ENCODE measurements at regions not wholly inside any gene's neighbourhood (a gene's known extent, or its start where the extent isn't known, plus 50 kb on each side); places are given as distances from the start of the nearest gene placed in this dataset.
"Not testable (repeated sequence)": the region's sequence is repeated elsewhere in the genome, so short reads cannot be mapped to it uniquely, and the experiment has no call there.

DNA sequence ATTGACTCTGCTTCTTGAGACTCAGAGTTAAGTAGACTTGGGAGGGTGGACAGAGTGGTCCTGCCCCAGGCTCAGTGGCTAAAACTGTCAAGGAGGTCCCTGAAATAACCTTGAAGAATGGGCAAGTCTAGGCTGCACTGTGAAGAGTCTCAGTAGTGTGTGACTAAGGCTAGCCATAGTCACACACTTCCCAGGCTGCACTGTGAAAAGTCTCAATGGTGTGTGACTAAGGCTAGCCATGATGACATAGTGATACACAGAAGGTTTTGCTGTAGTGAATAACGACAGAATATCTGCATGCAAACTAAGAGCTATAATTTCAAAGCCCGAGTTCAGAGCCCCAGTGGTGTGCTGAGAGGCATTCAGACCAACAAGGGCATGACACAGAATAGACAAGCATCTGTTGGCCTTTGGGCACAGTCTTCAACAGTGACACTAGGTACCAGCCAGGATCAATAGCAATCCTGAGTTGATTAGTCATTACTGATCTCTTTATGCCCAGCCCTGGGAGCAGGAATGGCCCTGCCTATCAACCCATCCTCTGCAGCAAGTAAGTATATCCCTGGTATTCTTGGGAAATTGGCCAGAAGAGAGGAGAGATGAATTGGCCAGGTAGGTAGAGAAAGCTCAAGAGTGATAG is 72.4 kb upstream of the BBX start:
- no peak overlapping the region for H3K4me3 Mint-ChIP-seq
- H3K27ac Mint-ChIP-seq = no peak overlapping the region
- no peaks in the 10 kb centered on the region for H3K27me3 Mint-ChIP-seq
- DNase-seq = no peak
- H3K36me3 Mint-ChIP-seq (ENCODE audit: low read depth) = no peaks in the 10 kb centered on the region
- H3K9me3 Mint-ChIP-seq = no peaks in the 10 kb centered on the region
- POLR2A ChIA-PET = no interaction called here
- CTCF ChIA-PET = no interaction called here
- no peaks in the 10 kb centered on the region for H3K4me1 Mint-ChIP-seq

DNA sequence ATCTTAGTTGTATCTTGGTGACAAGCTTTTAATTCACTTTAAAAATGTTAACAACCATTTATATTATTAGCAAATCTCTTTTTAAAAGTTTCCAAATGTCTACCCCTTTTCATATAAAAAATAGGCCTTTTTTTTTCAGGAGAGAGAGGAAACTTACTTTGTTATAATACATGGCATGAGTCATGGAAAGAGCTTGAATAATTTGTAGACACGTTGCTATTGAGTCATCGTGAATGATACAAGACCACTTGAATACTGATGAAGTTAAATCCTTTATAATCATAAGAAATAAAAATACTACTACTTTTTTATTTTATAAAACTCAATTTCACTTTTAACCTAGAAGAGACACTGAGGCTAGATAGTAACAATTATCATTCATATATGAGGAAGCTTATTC is 70.3 kb upstream of the BBX start:
- Mint-ChIP-seq H3K27ac (no peak overlapping the region), H3K9me3 (no peaks in the 10 kb centered on the region), H3K36me3 (ENCODE audit: low read depth) (no peaks in the 10 kb centered on the region), H3K4me1 (no peaks in the 10 kb centered on the region), H3K27me3 (peaks cover 2% of the 10 kb centered on the region), H3K4me3 (no peak overlapping the region)
- ChIA-PET POLR2A (no interaction called here), CTCF (interaction anchor here (1.7 kb wide), 1 partner anchor 85 kb away, joined by 5 read pairs; no protein-coding TSS in a partner anchor)
- DNase-seq = no peak

DNA sequence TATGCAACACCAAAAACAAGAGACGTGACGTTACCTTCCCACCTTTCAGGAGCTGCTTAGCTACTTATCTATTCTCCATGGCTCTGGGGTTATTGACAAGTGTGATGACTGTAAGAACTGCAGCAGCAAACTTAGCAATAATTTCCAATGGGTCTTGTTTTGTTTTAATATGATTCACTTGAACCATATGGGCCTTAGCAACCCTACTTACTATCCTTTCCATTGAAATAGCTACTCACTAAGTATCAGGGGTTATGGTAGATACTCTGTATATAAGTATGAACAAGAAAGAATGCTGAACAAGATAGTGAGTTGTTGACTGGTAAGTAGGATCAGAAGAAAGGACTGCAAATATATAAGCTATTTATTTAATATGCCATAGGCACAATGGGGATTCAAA is 69.3 kb upstream of the BBX start:
- no peaks in the 10 kb centered on the region for H3K9me3 Mint-ChIP-seq
- CTCF ChIA-PET = interaction anchor here (1.7 kb wide), 1 partner anchor 84 kb away, joined by 5 read pairs; no protein-coding TSS in a partner anchor
- H3K27ac Mint-ChIP-seq = no peak overlapping the region
- POLR2A ChIA-PET = no interaction called here
- no peaks in the 10 kb centered on the region for H3K36me3 Mint-ChIP-seq (ENCODE audit: low read depth)
- no peak for DNase-seq
- no peak overlapping the region for H3K4me3 Mint-ChIP-seq
- no peaks in the 10 kb centered on the region for H3K4me1 Mint-ChIP-seq
- peaks cover 2% of the 10 kb centered on the region for H3K27me3 Mint-ChIP-seq

DNA sequence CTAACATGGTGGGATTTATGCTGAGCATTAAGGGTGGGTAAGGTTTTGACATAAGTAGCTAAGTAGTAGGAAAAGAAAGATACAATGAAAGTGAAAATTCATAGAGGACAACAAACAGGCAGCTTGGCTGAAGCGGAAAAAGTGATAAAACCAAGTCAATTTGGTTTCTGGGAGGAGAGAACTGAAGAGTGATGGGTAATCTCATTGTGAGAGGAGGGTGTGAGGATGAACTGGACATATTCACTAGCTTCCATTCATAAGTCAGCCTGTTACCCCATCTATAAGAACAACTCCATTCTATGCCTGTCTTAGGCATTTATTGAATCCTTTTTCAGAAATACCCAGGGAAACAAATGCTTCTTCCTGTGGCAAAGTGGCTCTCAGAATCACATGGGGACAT is 67.1 kb upstream of the BBX start:
- Mint-ChIP-seq H3K36me3 (ENCODE audit: low read depth) (no peaks in the 10 kb centered on the region), H3K4me3 (no peak overlapping the region), H3K27ac (no peak overlapping the region), H3K4me1 (no peaks in the 10 kb centered on the region), H3K9me3 (no peaks in the 10 kb centered on the region), H3K27me3 (peaks cover 2% of the 10 kb centered on the region)
- ChIA-PET CTCF (no interaction called here), POLR2A (no interaction called here)
- no peak for DNase-seq

DNA sequence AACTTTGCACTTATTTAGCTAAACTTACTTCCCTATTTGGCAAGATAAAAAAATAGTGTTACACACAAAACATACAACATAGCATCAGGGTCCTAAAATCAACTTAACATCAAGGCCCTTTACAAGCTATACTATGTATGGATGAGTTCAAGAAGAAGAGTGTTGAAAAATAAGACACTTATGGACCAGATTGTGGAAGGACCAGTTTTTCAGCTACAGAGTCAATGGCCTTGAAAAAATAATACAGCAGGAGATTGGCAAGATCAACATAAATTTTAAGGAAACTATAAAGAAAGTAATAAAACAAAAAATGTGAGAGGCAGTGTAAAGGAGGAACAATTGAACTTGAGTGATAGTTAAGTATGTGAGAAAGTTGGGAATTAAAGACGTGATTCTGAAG is 66.3 kb upstream of the BBX start:
- ChIA-PET CTCF (no interaction called here), POLR2A (no interaction called here)
- Mint-ChIP-seq H3K27ac (no peak overlapping the region), H3K9me3 (no peaks in the 10 kb centered on the region), H3K4me3 (no peak overlapping the region), H3K4me1 (no peaks in the 10 kb centered on the region), H3K27me3 (peaks cover 2% of the 10 kb centered on the region), H3K36me3 (ENCODE audit: low read depth) (no peaks in the 10 kb centered on the region)
- no peak for DNase-seq

DNA sequence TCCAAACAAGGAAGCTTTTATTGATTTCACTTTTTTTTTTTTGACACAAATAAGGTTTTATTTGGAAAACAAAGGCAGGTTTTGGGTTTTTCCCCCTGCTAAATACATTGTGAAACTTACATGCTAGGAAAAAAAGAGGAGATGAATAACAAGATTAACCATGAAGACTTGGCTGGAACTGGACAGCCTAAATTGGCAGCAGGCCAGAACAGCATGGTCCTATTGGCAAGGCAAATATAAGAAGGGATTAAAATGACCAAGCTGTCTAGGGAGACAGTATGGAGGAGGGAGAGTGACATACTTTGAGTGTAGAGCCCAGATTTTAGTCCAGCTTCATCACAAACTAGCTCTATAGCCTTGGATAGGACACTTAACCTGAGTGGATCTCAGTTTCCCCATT is 63.9 kb upstream of the BBX start:
- DNase-seq = no peak
- CTCF ChIA-PET = interaction anchor here (1.1 kb wide), 1 partner anchor 30 kb away, joined by 3 read pairs; no protein-coding TSS in a partner anchor
- Mint-ChIP-seq H3K4me1 (no peaks in the 10 kb centered on the region), H3K27me3 (peaks cover 2% of the 10 kb centered on the region), H3K36me3 (ENCODE audit: low read depth) (no peaks in the 10 kb centered on the region), H3K9me3 (no peaks in the 10 kb centered on the region), H3K27ac (no peak overlapping the region), H3K4me3 (no peak overlapping the region)
- POLR2A ChIA-PET = no interaction called here

DNA sequence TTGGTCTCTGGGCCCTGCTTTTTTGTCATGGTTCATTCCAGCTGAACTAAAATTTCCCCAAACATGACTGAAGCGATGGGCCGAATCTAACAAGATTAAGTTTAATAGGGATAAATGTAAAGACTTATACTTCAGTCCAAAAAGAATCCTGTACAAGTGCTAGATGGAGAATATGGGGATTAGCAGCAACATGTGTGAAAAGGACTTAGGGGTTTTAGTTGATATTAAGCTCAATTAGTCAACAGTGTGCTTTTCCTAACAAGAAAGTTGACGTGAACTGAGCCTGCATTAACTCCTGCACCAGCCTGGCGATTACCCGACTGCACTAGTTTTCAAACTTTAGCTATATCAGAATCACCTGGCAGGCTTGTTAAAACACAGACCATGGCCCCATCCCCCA is 61.0 kb upstream of the BBX start:
- Mint-ChIP-seq H3K36me3 (ENCODE audit: low read depth) (no peaks in the 10 kb centered on the region), H3K27ac (no peak overlapping the region), H3K9me3 (no peaks in the 10 kb centered on the region), H3K4me1 (no peaks in the 10 kb centered on the region), H3K4me3 (no peak overlapping the region), H3K27me3 (peaks cover under 1% of the 10 kb centered on the region)
- DNase-seq = no peak
- CTCF ChIA-PET = interaction anchor here (0.6 kb wide), 1 partner anchor 358 kb away, joined by 3 read pairs; no protein-coding TSS in a partner anchor
- POLR2A ChIA-PET = no interaction called here

DNA sequence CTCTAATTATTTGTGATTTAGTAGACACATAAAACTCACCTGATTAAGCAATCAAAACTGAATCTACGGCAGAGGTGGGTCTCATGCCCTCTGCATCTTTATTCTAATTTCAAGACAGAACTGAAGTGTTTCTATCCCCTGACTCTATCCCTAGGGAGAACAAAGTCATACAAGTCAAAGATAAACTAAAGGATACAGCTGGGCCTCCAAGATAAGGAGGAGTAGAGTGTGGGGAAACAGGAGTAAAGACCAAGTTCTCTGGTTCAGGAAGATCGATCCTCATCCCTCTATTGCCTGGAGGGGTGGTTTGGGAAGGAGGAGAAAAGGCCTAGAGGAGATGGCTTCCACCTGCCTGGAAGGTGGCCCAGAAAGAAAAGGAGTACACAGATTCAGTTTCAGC is 58.7 kb upstream of the BBX start:
- Mint-ChIP-seq H3K27ac (no peak overlapping the region), H3K27me3 (no peaks in the 10 kb centered on the region)

DNA sequence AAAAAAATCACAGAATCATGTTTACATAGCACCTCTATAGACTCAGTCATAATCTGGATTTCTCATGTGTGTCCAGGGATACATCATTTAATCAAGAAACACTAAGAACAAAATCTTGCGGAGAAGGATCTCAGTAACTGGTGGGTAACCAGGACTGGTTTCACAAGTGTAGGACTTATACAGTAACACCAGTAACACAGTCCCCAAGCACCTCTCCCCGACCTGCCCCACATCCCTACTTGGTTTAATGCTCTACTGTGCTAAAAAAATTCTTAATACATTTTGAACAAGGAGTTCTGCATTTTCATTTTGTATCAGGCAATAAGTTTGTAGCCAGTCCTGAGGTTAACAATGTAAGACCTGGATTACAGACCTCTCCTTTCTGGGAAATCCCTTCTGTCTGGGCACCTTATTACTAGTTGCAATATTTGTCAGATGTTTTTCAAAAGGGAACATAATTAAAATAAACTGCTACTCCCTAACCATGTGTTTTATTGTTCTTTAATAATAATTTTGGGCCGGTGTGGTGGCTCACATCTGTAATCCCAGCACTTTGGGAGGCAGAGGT is 57.6 kb upstream of the BBX start:
- CTCF ChIA-PET = no interaction called here
- H3K4me1 Mint-ChIP-seq = no peaks in the 10 kb centered on the region
- H3K27me3 Mint-ChIP-seq = no peaks in the 10 kb centered on the region

More for the DNA sequence above, 58.7 kb upstream of the BBX start:
- POLR2A ChIA-PET = no interaction called here
- Mint-ChIP-seq H3K4me1 (no peaks in the 10 kb centered on the region), H3K36me3 (ENCODE audit: low read depth) (no peaks in the 10 kb centered on the region), H3K4me3 (no peak overlapping the region), H3K9me3 (no peaks in the 10 kb centered on the region)
- CTCF ChIA-PET = no interaction called here
- no peak for DNase-seq

DNA sequence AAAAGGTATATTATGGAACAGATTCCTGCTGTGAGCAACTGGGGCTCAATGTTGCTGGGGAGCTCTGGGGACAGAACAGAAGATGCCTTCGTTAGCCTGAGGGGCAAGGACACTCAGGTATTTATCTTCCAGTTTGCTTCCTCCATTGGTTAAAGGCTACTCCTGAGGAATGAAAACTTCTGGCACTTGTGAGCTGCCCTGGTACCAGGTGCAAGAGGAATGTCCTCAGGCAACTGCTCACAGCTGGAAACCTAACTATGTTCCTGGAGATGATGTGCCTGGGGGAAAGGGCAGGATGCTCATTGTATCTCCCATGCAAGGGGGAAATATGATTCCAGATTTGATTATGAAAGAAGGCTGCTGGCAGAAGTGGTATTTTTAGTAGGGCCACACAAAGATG is 54.0 kb upstream of the BBX start:
- Mint-ChIP-seq H3K4me1 (no peaks in the 10 kb centered on the region), H3K9me3 (no peaks in the 10 kb centered on the region), H3K36me3 (ENCODE audit: low read depth) (no peaks in the 10 kb centered on the region), H3K27me3 (peaks cover 2% of the 10 kb centered on the region), H3K27ac (no peak overlapping the region), H3K4me3 (no peak overlapping the region)
- CTCF ChIA-PET = interaction anchor here (0.6 kb wide), 1 partner anchor 14 kb away, joined by 3 read pairs; no protein-coding TSS in a partner anchor
- POLR2A ChIA-PET = no interaction called here
- DNase-seq = no peak

More for the DNA sequence above, 57.6 kb upstream of the BBX start:
- Mint-ChIP-seq H3K27ac (no peak overlapping the region), H3K4me3 (no peak overlapping the region), H3K36me3 (ENCODE audit: low read depth) (no peaks in the 10 kb centered on the region), H3K9me3 (no peaks in the 10 kb centered on the region)
- DNase-seq = no peak
- POLR2A ChIA-PET = no interaction called here

DNA sequence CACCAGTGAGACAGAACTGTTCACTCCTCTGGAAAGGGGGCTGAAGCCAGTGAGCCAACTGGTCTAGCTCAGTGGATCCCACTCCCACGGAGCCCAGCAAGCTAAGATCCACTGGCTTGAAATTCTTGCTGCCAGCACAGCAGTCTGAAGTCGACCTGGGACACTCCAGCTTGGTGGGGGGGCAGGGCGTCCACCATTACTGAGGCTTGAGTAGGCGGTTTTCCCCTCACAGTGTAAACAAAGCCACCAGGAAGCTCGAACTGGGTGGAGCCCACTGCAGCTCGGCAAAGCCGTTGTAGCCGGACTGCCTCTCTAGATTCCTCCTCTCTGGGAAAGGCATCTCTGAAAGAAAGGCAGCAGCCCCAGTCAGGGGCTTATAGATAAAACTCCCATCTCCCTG is 52.3 kb upstream of the BBX start:
- H3K27me3 Mint-ChIP-seq; H3K4me3 Mint-ChIP-seq; H3K4me1 Mint-ChIP-seq; H3K27ac Mint-ChIP-seq; H3K9me3 Mint-ChIP-seq; DNase-seq; H3K36me3 Mint-ChIP-seq (ENCODE audit: low read depth); POLR2A ChIA-PET: not testable (repeated sequence)
- CTCF ChIA-PET = interaction anchor here (0.6 kb wide), 1 partner anchor 21 kb away, joined by 3 read pairs; no protein-coding TSS in a partner anchor

Data from activated CD4-positive, alpha-beta T cell treated with anti-CD3 and anti-CD28 coated beads, Interleukin-2, amount 10 ng/mL, durations not matched to agents 7 days and 5 days (primary cell).